HEK293 (cell line): ENCODE measurements at regions not wholly inside any gene's neighbourhood (a gene's known extent, or its start where the extent isn't known, plus 50 kb on each side); places are given as distances from the start of the nearest gene placed in this dataset.

Source experiments
- CTCF ChIA-PET: fragments of 350-600 bp; formaldehyde crosslinking; extraction: SDS; loops from one replicate; lab custom pipeline; 2021; ENCODE audit warnings: antibody characterized with exemption; lab: Yijun Ruan, JAX
- POLR2A ChIA-PET: fragments of 300-600 bp; formaldehyde crosslinking; extraction: SDS; loops from one replicate; lab custom pipeline; 2020; ENCODE audit warnings: antibody characterized with exemption, inconsistent platforms; lab: Yijun Ruan, JAX
- H3K27ac ChIP-seq: fragments of 200-500 bp; sonication (Bioruptor generic); 2 replicates; pipeline ENCODE4 v1.5.1; 2014; ENCODE audit warnings: low read depth, low read length, control low read depth, inconsistent platforms; ENCODE audit errors: extremely low read depth
- H3K36me3 ChIP-seq, 2 experiments: fragments of 200-500 bp in 1 of 2; sonication (Bioruptor generic) in 1 of 2; 1 replicate in 1 of 2; 2 replicates in 1 of 2; pipeline ENCODE4 v1.5.1; 2014 to 2017; ENCODE audit warnings: inconsistent platforms in 2 of 2, low read length in 2 of 2; ENCODE audit not compliant: control insufficient read depth in 2 of 2, insufficient read depth in 1 of 2
- H3K4me1 ChIP-seq: fragments of 200-500 bp; sonication (Bioruptor generic); 2 replicates; pipeline ENCODE4 v1.5.1; 2014; ENCODE audit warnings: mild to moderate bottlenecking, low read length, inconsistent platforms; ENCODE audit not compliant: control insufficient read depth, insufficient read depth
- H3K4me3 ChIP-seq: 2 replicates; pipeline ENCODE4 v1.5.1; 2011; ENCODE audit warnings: low read depth, mild to moderate bottlenecking, control low read depth, low read length, moderate library complexity
- H3K9me3 ChIP-seq: fragments of 200-500 bp; sonication (Bioruptor generic); 2 replicates; pipeline ENCODE4 v1.5.1; 2014; ENCODE audit warnings: low read depth, low read length, inconsistent platforms; ENCODE audit not compliant: control insufficient read depth, insufficient read depth
- KLF7 ChIP-seq: fragments of 450-650 bp; formaldehyde crosslinking; IDR thresholded peaks from 2 replicates; pipeline ENCODE4 v1.5.1; 2016; ENCODE audit warnings: missing biosample characterization, missing genetic modification characterization, borderline replicate concordance
- MEIS1 ChIP-seq: sonication (generic); formaldehyde crosslinking; IDR thresholded peaks from 2 replicates; pipeline ENCODE4 v1.8.1; 2022; ENCODE audit warnings: missing genetic modification reagents, mild to moderate bottlenecking, borderline replicate concordance
- MZF1 ChIP-seq: fragments of 450-650 bp; formaldehyde crosslinking; IDR thresholded peaks from 2 replicates; pipeline ENCODE4 v1.5.1; 2017; ENCODE audit warnings: missing biosample characterization, missing genetic modification characterization, borderline replicate concordance
- REPIN1 ChIP-seq: fragments of 450-650 bp; formaldehyde crosslinking; IDR thresholded peaks from 2 replicates; pipeline ENCODE4 v1.5.1; 2017; ENCODE audit warnings: missing biosample characterization, missing genetic modification characterization, low read depth
- SP7 ChIP-seq: fragments of 450-650 bp; formaldehyde crosslinking; IDR thresholded peaks from 2 replicates; pipeline ENCODE4 v1.5.1; 2016; ENCODE audit warnings: missing biosample characterization, missing genetic modification characterization
- TCF7L2 ChIP-seq: IDR thresholded peaks from 2 replicates; pipeline ENCODE4 v1.6.1; 2011; ENCODE audit warnings: low read depth, mild to moderate bottlenecking, inconsistent platforms, low read length, moderate library complexity, borderline replicate concordance
- WT1 ChIP-seq: fragments of 450-650 bp; formaldehyde crosslinking; IDR thresholded peaks from 2 replicates; pipeline ENCODE4 v1.5.1; 2016; ENCODE audit warnings: missing biosample characterization, missing genetic modification characterization
- ZBTB11 ChIP-seq: fragments of 450-650 bp; formaldehyde crosslinking; conservative IDR thresholded peaks from 2 replicates; pipeline ENCODE4 v1.5.1; 2016; ENCODE audit warnings: low read depth, missing biosample characterization, missing genetic modification characterization
- ZNF10 ChIP-seq: fragments of 450-650 bp; formaldehyde crosslinking; IDR thresholded peaks from 2 replicates; pipeline ENCODE4 v1.5.1; 2017; ENCODE audit warnings: missing biosample characterization, missing genetic modification characterization
- ZNF112 ChIP-seq: fragments of 450-650 bp; formaldehyde crosslinking; IDR thresholded peaks from 2 replicates; pipeline ENCODE4 v1.5.0; 2017; ENCODE audit warnings: missing biosample characterization, missing genetic modification characterization
- ZNF175 ChIP-seq: fragments of 450-650 bp; formaldehyde crosslinking; IDR thresholded peaks from 2 replicates; pipeline ENCODE4 v1.5.1; 2016; ENCODE audit warnings: missing biosample characterization, missing genetic modification characterization
- ZNF221 ChIP-seq: fragments of 450-650 bp; formaldehyde crosslinking; IDR thresholded peaks from 2 replicates; pipeline ENCODE4 v1.5.1; 2017; ENCODE audit warnings: missing biosample characterization, missing genetic modification characterization, borderline replicate concordance
- ZNF423 ChIP-seq: fragments of 450-650 bp; formaldehyde crosslinking; IDR thresholded peaks from 2 replicates; pipeline ENCODE4 v1.5.1; 2016; ENCODE audit warnings: missing biosample characterization, missing genetic modification characterization
- ZNF549 ChIP-seq: fragments of 450-650 bp; IDR thresholded peaks from 2 replicates; pipeline ENCODE4 v1.5.1; 2018; ENCODE audit warnings: missing biosample characterization, missing genetic modification characterization, mild to moderate bottlenecking, inconsistent platforms, moderate library complexity
- ZNF624 ChIP-seq: fragments of 450-650 bp; formaldehyde crosslinking; IDR thresholded peaks from 2 replicates; pipeline ENCODE4 v1.5.1; 2017; ENCODE audit warnings: missing biosample characterization, missing genetic modification characterization
- ZNF837 ChIP-seq: fragments of 450-650 bp; formaldehyde crosslinking; IDR thresholded peaks from 2 replicates; pipeline ENCODE4 v1.5.1; 2016; ENCODE audit warnings: missing biosample characterization, missing genetic modification characterization
- ZSCAN4 ChIP-seq: fragments of 450-650 bp; formaldehyde crosslinking; IDR thresholded peaks from 2 replicates; pipeline ENCODE4 v1.5.1; 2017; ENCODE audit warnings: missing biosample characterization, missing genetic modification characterization
- TF ChIP-seq, protein P1 (sequence below): fragments of 450-650 bp; formaldehyde crosslinking; IDR thresholded peaks from 2 replicates; pipeline ENCODE4 v1.5.1; 2016; ENCODE audit warnings: missing biosample characterization, missing genetic modification characterization
- TF ChIP-seq, protein P2 (sequence below): fragments of 450-650 bp; formaldehyde crosslinking; IDR thresholded peaks from 2 replicates; pipeline ENCODE4 v1.5.1; 2016; ENCODE audit warnings: missing biosample characterization, missing genetic modification characterization
- TF ChIP-seq, protein P3 (sequence below): fragments of 450-650 bp; formaldehyde crosslinking; IDR thresholded peaks from 2 replicates; pipeline ENCODE4 v1.5.1; 2016; ENCODE audit warnings: missing biosample characterization, missing genetic modification characterization

DNA sequence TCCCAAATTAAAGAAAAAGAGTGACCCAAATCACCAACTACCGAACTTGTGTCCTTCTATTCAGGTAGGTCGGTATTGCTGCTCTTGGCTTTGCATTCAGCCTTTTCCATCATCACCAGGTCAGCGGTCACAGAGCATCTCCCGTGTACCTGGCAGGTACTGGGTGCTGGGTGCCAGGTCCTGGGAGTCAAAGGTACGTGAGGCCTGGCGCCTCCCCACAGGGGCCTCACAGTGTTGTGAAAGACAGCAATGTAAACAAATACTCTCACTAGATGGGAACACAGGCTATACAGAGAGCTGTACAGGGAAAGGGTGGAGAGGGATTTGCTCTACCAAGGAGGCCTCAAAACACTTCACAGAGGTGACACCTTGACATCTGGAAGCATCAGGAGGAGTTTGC lies 86.7 kb downstream of the ZIC5 start (continued):
- TF ChIP-seq MEIS1 (CRISPR knock-in tag): no peak
- TF ChIP-seq ZNF112: no peak
- TF ChIP-seq ZNF837 (tag by site-specific recombination): no peak
- TF ChIP-seq, protein P1, sequence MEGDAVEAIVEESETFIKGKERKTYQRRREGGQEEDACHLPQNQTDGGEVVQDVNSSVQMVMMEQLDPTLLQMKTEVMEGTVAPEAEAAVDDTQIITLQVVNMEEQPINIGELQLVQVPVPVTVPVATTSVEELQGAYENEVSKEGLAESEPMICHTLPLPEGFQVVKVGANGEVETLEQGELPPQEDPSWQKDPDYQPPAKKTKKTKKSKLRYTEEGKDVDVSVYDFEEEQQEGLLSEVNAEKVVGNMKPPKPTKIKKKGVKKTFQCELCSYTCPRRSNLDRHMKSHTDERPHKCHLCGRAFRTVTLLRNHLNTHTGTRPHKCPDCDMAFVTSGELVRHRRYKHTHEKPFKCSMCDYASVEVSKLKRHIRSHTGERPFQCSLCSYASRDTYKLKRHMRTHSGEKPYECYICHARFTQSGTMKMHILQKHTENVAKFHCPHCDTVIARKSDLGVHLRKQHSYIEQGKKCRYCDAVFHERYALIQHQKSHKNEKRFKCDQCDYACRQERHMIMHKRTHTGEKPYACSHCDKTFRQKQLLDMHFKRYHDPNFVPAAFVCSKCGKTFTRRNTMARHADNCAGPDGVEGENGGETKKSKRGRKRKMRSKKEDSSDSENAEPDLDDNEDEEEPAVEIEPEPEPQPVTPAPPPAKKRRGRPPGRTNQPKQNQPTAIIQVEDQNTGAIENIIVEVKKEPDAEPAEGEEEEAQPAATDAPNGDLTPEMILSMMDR (tag by site-specific recombination): no peak
- no peak for TF ChIP-seq WT1 (tag by site-specific recombination)
- TF ChIP-seq SP7 (tag by site-specific recombination): no peak
- TF ChIP-seq ZSCAN4 (tag by site-specific recombination): no peak

GRCh38 chr13:99883805-99884204 lies 87.8 kb downstream of the ZIC5 start:
- H3K36me3 ChIP-seq: no peaks in the 10 kb centered on the region
- H3K4me1 ChIP-seq: no peaks in the 10 kb centered on the region
- ChIA-PET POLR2A (no interaction called here), CTCF (interaction anchor here (0.7 kb wide), 1 partner anchor 447 kb away, joined by 5 read pairs; no protein-coding TSS in a partner anchor)
- TF ChIP-seq KLF7 (tag by site-specific recombination) (no peak), ZNF10 (tag by site-specific recombination) (no peak), ZNF175 (no peak), REPIN1 (tag by site-specific recombination) (no peak), TCF7L2 (no peak), MZF1 (tag by site-specific recombination) (no peak), ZNF423 (tag by site-specific recombination) (no peak), ZNF221 (tag by site-specific recombination) (no peak), ZBTB11 (tag by site-specific recombination) (no peak), ZNF112 (no peak), ZNF549 (tag by site-specific recombination) (no peak), ZNF624 (tag by site-specific recombination) (no peak)
- TF ChIP-seq, protein P2, sequence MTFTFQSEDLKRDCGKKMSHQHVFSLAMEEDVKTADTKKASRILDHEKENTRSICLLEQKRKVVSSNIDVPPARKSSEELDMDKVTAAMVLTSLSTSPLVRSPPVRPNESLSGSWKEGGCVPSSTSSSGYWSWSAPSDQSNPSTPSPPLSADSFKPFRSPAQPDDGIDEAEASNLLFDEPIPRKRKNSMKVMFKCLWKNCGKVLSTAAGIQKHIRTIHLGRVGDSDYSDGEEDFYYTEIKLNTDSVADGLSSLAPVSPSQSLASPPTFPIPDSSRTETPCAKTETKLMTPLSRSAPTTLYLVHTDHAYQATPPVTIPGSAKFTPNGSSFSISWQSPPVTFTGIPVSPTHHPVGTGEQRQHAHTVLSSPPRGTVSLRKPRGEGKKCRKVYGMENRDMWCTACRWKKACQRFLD (tag by site-specific recombination): no peak
- TF ChIP-seq, protein P3, sequence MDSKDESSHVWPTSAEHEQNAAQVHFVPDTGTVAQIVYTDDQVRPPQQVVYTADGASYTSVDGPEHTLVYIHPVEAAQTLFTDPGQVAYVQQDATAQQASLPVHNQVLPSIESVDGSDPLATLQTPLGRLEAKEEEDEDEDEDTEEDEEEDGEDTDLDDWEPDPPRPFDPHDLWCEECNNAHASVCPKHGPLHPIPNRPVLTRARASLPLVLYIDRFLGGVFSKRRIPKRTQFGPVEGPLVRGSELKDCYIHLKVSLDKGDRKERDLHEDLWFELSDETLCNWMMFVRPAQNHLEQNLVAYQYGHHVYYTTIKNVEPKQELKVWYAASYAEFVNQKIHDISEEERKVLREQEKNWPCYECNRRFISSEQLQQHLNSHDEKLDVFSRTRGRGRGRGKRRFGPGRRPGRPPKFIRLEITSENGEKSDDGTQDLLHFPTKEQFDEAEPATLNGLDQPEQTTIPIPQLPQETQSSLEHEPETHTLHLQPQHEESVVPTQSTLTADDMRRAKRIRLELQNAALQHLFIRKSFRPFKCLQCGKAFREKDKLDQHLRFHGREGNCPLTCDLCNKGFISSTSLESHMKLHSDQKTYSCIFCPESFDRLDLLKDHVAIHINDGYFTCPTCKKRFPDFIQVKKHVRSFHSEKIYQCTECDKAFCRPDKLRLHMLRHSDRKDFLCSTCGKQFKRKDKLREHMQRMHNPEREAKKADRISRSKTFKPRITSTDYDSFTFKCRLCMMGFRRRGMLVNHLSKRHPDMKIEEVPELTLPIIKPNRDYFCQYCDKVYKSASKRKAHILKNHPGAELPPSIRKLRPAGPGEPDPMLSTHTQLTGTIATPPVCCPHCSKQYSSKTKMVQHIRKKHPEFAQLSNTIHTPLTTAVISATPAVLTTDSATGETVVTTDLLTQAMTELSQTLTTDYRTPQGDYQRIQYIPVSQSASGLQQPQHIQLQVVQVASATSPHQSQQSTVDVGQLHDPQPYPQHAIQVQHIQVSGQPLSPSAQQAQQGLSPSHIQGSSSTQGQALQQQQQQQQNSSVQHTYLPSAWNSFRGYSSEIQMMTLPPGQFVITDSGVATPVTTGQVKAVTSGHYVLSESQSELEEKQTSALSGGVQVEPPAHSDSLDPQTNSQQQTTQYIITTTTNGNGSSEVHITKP (tag by site-specific recombination): no peak
- H3K9me3 ChIP-seq: no peaks in the 10 kb centered on the region
- H3K27ac ChIP-seq: no peak overlapping the region
- no peak overlapping the region for H3K4me3 ChIP-seq
